Activated gamma-delta T cell treated with Interleukin-2 at 50 U/mL for 16 hours (primary cell): ENCODE measurements at regions not wholly inside any gene's neighbourhood (a gene's known extent, or its start where the extent isn't known, plus 50 kb on each side); places are given as distances from the start of the nearest gene placed in this dataset.
"Not testable (repeated sequence)": the region's sequence is repeated elsewhere in the genome, so short reads cannot be mapped to it uniquely, and the experiment has no call there.

Experiments used
- DNase-seq: peaks from one replicate; pipeline ENCODE4 v3.0.0-alpha.2; 2020

GRCh38 chr5:72649449-72649848 is 142.2 kb upstream of the ZNF366 start:
- no peak for DNase-seq

DNA sequence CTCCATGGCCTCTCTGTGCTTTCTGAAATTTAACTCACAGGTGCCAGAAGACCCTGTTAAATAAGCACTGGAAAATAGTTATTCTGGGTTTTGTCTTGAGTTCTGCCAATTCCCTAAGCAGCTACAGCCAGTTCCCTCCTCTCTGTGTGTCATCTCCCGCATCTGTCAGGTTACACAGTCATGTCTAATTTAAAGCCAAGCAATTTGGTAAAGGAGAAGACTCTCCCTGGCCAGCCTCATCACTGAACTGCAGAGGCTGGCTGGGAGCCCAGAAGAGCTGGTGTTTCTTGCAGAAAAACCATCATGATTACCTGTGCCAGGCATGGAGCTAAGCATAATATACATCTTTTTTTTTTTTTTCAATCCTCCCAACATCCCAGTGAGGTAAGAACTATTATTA is 141.3 kb upstream of the ZNF366 start:
- DNase-seq = no peak

- DNase-seq = no peak
Observed at GRCh38 chr5:72647806-72648205, 140.6 kb upstream of the ZNF366 start.

DNA sequence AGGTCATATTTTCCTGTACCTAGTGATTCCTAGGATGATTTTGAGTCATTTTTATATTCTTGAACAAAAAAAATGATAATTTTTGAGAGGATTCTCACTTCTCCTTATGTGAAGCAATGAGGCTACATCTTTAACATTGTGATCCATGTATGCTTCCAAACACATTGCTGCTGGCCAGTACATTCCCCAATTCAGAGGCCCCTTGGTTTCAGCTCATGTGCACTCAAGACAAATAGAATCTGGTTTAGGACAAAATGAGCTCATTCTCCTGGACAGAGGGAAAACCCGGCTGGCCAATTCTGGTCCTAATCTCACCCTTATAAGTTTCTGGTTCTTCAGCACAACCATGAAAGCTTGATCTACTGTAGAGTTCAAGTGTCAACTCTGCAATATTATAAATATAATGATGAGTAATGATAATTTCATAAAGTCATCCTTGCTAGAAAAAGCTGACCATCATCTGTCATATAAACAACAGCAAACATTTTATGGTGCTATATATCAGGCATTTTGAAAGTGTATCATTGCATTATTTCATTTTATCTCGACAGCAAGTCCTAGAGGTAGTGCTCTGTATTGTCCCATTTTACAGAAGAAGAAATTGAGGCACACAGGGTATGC is 139.1 kb upstream of the ZNF366 start:
- no peak for DNase-seq

- DNase-seq = no peak
Observed at GRCh38 chr5:72645064-72645846, 138.0 kb upstream of the ZNF366 start.

GRCh38 chr5:72644296-72644695 is 137.1 kb upstream of the ZNF366 start:
- no peak for DNase-seq

DNA sequence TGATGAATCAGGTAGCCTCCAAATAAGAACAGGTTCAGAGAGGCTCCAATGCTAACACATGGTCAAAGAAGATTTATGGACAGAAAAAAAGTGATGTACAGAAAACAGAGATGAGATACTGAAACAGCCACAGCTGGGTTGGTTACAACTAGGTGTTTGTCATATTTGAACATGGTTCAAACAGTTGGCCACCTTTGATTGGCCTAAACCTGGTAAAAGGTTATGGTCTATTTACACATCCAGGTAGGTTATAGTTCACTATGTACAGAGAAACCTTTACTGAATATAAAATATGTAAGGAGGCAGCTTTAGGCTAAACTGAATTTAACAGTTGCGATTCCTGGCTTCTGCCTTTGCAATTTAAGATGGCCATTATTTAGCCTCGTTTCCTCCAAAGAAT is 134.0 kb upstream of the ZNF366 start:
- DNase-seq = no peak

- DNase-seq = no peak
Observed at GRCh38 chr5:72637058-72637457, 129.8 kb upstream of the ZNF366 start.

- not testable (repeated sequence) for DNase-seq
Observed at GRCh38 chr5:72636565-72636964, 129.4 kb upstream of the ZNF366 start.

GRCh38 chr5:72634444-72634843 is 127.2 kb upstream of the ZNF366 start:
- DNase-seq = no peak

DNA sequence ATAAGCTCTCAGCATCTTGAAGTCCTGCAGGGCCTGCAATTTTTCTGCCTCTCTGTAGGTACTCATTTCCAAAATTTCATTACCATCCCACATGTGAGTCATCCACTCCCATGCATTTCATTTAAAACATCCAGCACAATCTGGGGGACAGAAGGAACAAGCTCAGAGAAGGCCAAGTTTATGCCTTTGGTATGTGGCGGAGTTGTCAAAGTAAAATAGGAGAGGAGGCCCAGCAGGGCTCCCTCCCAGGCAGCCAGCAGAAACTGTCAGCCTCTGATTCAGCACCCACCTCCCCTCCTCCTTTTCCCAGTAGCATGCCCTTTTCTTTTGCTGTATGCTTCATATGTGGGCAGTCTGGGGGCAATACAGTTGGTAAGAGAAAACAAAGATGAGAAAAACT is 126.4 kb upstream of the ZNF366 start:
- no peak for DNase-seq

- DNase-seq = no peak
Observed at GRCh38 chr5:72633041-72633445, 125.8 kb upstream of the ZNF366 start.

- no peak for DNase-seq
Observed at GRCh38 chr5:72630721-72631120, 123.5 kb upstream of the ZNF366 start.

- no peak for DNase-seq
Observed at GRCh38 chr5:72630081-72630480, 122.9 kb upstream of the ZNF366 start.

- no peak for DNase-seq
Observed at GRCh38 chr5:72628771-72629371, 121.7 kb upstream of the ZNF366 start.

DNA sequence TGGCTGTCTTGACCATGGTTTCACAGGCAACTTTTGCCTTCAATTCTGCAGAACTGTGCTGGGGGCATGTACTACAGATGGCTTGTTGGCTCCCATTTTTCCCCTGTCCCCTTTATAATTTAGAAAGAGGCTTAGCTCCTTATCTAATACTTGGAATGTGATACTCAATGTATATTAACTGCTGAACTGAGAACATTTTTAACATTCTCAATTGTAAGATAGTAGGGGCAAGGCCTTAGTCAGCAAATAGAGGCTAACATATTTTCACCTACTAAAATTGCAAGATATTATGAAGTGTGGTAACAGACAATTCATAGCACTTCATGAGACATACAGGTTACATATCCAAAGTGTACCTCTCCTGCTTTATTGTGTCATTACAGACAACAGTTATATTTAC is 118.1 kb upstream of the ZNF366 start:
- no peak for DNase-seq

- no peak for DNase-seq
Observed at GRCh38 chr5:72624641-72625236, 117.5 kb upstream of the ZNF366 start.

DNA sequence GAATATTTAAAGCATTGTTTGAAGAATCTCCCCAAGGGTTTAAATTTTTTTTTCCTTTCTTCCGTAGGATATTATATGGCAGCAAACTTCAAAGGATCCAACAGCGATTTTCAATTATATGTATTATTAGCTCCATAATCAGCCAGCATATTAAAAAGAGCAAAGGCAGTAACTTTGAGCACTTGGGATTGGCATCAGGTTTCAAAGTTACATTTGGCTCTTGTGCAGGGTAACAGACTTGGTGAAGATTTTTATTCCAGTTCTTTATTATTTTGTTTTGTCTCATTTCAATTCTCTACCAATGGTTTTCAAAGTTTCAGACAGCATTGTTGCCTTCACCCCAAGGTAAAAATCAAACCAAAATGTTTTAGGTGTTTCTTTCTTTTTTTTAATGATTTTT is 116.7 kb upstream of the ZNF366 start:
- no peak for DNase-seq

- no peak for DNase-seq
Observed at GRCh38 chr5:72623323-72623722, 116.1 kb upstream of the ZNF366 start.

DNA sequence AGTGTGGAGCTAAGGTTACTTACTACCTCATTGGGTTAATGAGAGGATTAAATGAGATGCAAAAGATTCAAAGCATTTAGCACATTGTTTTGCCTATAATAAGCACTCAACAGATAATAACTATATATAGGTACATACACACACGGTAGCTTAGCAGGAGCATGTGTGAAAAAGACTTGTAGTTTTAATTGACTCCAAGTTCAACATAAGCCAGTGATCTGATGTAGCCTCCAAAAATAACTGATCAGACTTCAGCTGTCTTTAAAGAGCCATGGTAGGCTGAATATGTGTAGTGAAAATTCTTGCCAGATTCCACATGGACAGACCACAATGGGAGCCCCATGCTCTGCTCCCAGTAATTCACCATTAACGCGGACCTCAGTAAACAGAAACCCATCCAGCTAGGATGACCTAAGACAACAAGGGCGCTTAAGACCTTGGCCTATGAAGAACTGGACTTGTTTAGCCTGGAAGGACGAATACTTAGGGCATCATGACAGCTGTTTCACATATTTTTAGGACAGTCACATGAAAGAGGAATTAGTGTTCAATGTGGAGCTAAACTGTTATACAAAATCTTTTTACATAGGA is 115.1 kb upstream of the ZNF366 start:
- DNase-seq = no peak

- DNase-seq = no peak
Observed at GRCh38 chr5:72621576-72621975, 114.4 kb upstream of the ZNF366 start.

GRCh38 chr5:72619677-72620076 is 112.5 kb upstream of the ZNF366 start:
- no peak for DNase-seq

GRCh38 chr5:72619251-72619650 is 112.0 kb upstream of the ZNF366 start:
- DNase-seq = no peak

GRCh38 chr5:72618708-72619107 is 111.5 kb upstream of the ZNF366 start:
- DNase-seq = no peak
